ENCODE measurements at regions not wholly inside any gene's neighbourhood (a gene's known extent, or its start where the extent isn't known, plus 50 kb on each side); places are given as distances from the start of the nearest gene placed in this dataset.

- no peaks in the 10 kb centered on the region for H3K36me3 ChIP-seq (ENCODE audit: control insufficient read depth, insufficient read depth, low read length)
- H4K5ac ChIP-seq (ENCODE audit: low read depth, low read length): no peak overlapping the region
- BruUV-seq (replicated peaks): no TSS peak
- H2AFZ ChIP-seq (replicated peaks; ENCODE audit: low read length, poor library complexity): no peak overlapping the region
- no peak overlapping the region for H2AK9ac ChIP-seq (replicated peaks; ENCODE audit: low read depth, low read length, poor library complexity)
- no peaks in the 10 kb centered on the region for H3K4me1 ChIP-seq (ENCODE audit: control insufficient read depth, insufficient read depth, low read length)
- no peak overlapping the region for H4K8ac ChIP-seq (ENCODE audit: low read depth in 2 of 2, low read length in 2 of 2)
- H3K9me3 ChIP-seq (ENCODE audit: control insufficient read depth, insufficient read depth, low read length): no peaks in the 10 kb centered on the region
- no peak overlapping the region for H3K4me2 ChIP-seq (ENCODE audit: low read depth, low read length)
- no peak overlapping the region for H3K4ac ChIP-seq (ENCODE audit: low read depth, low read length)
- H4K91ac ChIP-seq (ENCODE audit: insufficient read depth, low read depth, low read length): no peak overlapping the region
- H3K23ac ChIP-seq (ENCODE audit: low read depth, low read length): no peak overlapping the region
- in situ Hi-C loops (cut with MboI; ENCODE audit: low sequenced_read_pairs) (no loop called here), dilution Hi-C loops (cut with HindIII; ENCODE audit: low sequenced_read_pairs, unreplicated experiment) (no loop called here), intact Hi-C loops (cut with micrococcal nuclease) (no loop called here)
- no peak overlapping the region for H2BK15ac ChIP-seq (ENCODE audit: low read depth, low read length)
- H4K20me1 ChIP-seq (ENCODE audit: insufficient read depth, low read length): no peaks in the 10 kb centered on the region
- no peak overlapping the region for H3K4me3 ChIP-seq (ENCODE audit: insufficient read depth, low read depth, low read length)
- no CpG with 5 or more reads among the region's 4 CpGs for WGBS, 2 experiments (ENCODE audit: extremely low coverage in 2 of 2, insufficient read length in 1 of 2)
- H3K18ac ChIP-seq (ENCODE audit: low read depth, low read length): no peak overlapping the region
- no peak overlapping the region for H3K14ac ChIP-seq (replicated peaks; ENCODE audit: low read depth, low read length)
- H3K79me1 ChIP-seq (ENCODE audit: low read depth in 1 of 2, low read length in 2 of 2): no peaks in the 10 kb centered on the region
- H2BK20ac ChIP-seq (ENCODE audit: low read depth, low read length): no peak overlapping the region
- POLR2A ChIA-PET (ENCODE audit: unreplicated experiment): no interaction called here
- H3K9me1 ChIP-seq (ENCODE audit: insufficient read depth, low read length): no peaks in the 10 kb centered on the region
- ATAC-seq (ENCODE audit: low read depth) (no peak), DNase-seq (no peak)
- no peak overlapping the region for H2BK120ac ChIP-seq (ENCODE audit: low read depth, low read length)
- no peak overlapping the region for H3K27ac ChIP-seq (ENCODE audit: insufficient read depth, low read length)
- no peak overlapping the region for H3K9ac ChIP-seq (ENCODE audit: low read depth, low read length)
- TF ChIP-seq RFX5 (IDR thresholded peaks at IDR 0.05; ENCODE audit: low read depth, low read length): no peak
- TF ChIP-seq RAD21 (IDR thresholded peaks at IDR 0.05; ENCODE audit: low read length): no peak
- TF ChIP-seq FOS (IDR thresholded peaks at IDR 0.05; ENCODE audit: low read depth, low read length): no peak
- TF ChIP-seq NFE2L2 (IDR thresholded peaks at IDR 0.05; ENCODE audit: low read depth, low read length): no peak
- TF ChIP-seq RCOR1 (IDR thresholded peaks at IDR 0.05; ENCODE audit: insufficient replicate concordance, low read length): no peak
- no peak for TF ChIP-seq CEBPB (IDR thresholded peaks at IDR 0.05; ENCODE audit: low read depth, low read length)
- no peak for TF ChIP-seq SMC3 (IDR thresholded peaks at IDR 0.05; ENCODE audit: low read depth, low read length)
- no peak for TF ChIP-seq MAZ (IDR thresholded peaks at IDR 0.05; ENCODE audit: borderline replicate concordance, low read depth, low read length)
- TF ChIP-seq MXI1 (IDR thresholded peaks at IDR 0.05; ENCODE audit: borderline replicate concordance, low read depth, low read length): no peak
- TF ChIP-seq CTCF (conservative IDR thresholded peaks at IDR 0.05; ENCODE audit: low read depth, low read length): no peak
- no peak for TF ChIP-seq MAFK (IDR thresholded peaks at IDR 0.05; ENCODE audit: low read depth, low read length)
- no peak for TF ChIP-seq POLR2A (IDR thresholded peaks at IDR 0.05; ENCODE audit: low read depth, low read length)
- TF ChIP-seq BHLHE40 (IDR thresholded peaks at IDR 0.05; ENCODE audit: low read depth, low read length): no peak
- no peak for TF ChIP-seq USF2 (IDR thresholded peaks at IDR 0.05; ENCODE audit: low read depth, low read length)
- no peak for TF ChIP-seq CHD1 (IDR thresholded peaks at IDR 0.05; ENCODE audit: low read depth, low read length)
- no peak for TF ChIP-seq ELK1 (IDR thresholded peaks at IDR 0.05; ENCODE audit: borderline replicate concordance, low read depth, low read length)
- no peaks in the 10 kb centered on the region for H3K27me3 ChIP-seq (ENCODE audit: control insufficient read depth, insufficient read depth, low read length)
- CTCF ChIA-PET: no interaction called here
- H2AK5ac ChIP-seq (ENCODE audit: low read depth, low read length): no peak overlapping the region
- H2BK5ac ChIP-seq (ENCODE audit: low read depth, low read length, poor library complexity, severe bottlenecking): no peak overlapping the region
- no peak overlapping the region for H3K56ac ChIP-seq (ENCODE audit: extremely low read depth, insufficient read depth, low read length)
These were observed 225.8 kb upstream of the FAM3C start for GRCh38 chr7:121621937-121622336.

Measured in IMR-90 (cell line).